ENCODE measurements at regions not wholly inside any gene's neighbourhood (a gene's known extent, or its start where the extent isn't known, plus 50 kb on each side); places are given as distances from the start of the nearest gene placed in this dataset.

DNA sequence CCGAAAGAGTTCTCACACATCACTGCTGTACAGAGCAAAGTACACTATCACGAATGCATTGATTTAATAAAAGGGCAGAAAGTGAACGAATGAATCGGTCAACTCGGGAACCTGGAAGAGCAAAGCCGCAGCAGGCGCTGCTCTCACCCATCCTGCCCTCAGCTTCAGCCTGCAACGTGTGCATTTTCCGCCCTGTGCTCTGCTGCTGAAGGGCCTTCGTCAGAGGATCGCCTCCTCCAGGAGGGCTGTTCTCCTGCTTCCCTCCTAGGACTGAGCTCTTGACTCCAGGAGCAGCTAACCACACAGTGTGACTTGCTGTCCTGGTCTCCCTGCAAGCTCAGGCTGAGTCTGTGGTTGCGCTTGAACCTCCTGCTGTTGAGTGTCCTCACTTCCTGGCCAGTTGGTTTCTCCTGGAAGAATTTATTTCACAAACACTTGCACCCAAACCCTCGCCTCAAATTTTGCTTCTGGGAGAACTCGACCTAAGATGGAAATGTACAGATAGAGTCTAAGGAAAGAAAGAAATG, 473.0 kb upstream of the KLF6 start:
- no peak for TF ChIP-seq CTCF (IDR thresholded peaks at IDR 0.05)
- Histone ChIP-seq H3K36me3 (ENCODE audit: control insufficient read depth, insufficient read depth, low read length) (no peaks in the 10 kb centered on the region), H3K27me3 (ENCODE audit: control insufficient read depth, insufficient read depth, low read length) (no peaks in the 10 kb centered on the region), H3K4me1 (ENCODE audit: control insufficient read depth, insufficient read depth, low read length) (no peaks in the 10 kb centered on the region), H3K9me3 (ENCODE audit: control insufficient read depth, insufficient read depth, low read length) (no peaks in the 10 kb centered on the region), H3K27ac (ENCODE audit: low read length) (no peak overlapping the region), H3K4me3 (ENCODE audit: low read length) (no peak overlapping the region)
- H3K36me3 Mint-ChIP-seq: no peaks in the 10 kb centered on the region
- no peaks in the 10 kb centered on the region for H3K4me1 Mint-ChIP-seq
- no peaks in the 10 kb centered on the region for H3K9me3 Mint-ChIP-seq
- DNase-seq (no peak), ATAC-seq (no peak)
- no peak overlapping the region for H3K27ac Mint-ChIP-seq
- intact Hi-C loops (cut with micrococcal nuclease): no loop called here
- WGBS (ENCODE audit: insufficient coverage): 90% methylated on average over 14 of the region's 14 CpGs
- H3K4me3 Mint-ChIP-seq: no peak overlapping the region
- H3K27me3 Mint-ChIP-seq (ENCODE audit: low read depth in 2 of 2): peaks cover 0 to 9% of the 10 kb centered on the region in 2 donors

DNA sequence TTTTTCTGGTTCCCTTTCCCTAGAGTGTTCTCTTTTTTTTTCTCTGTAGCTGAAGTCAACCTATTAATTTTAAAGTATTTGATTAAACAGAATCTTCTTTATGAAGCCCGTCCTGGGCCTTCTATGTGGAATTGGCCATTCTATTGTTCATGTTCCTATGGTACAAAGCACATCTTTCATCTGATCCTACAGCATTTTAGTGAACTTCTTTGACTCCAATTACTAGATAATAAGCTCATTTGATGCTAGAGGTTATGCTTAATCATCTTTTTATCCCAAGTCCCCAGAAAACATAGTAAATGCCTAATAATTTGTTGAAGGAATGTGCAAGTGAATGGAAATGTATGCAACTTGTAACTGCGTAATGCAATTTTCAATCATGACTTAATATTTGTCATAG, 472.0 kb upstream of the KLF6 start:
- WGBS (ENCODE audit: insufficient coverage): no CpG with 5 or more reads among the region's 2 CpGs
- H3K4me3 Mint-ChIP-seq: no peak overlapping the region
- TF ChIP-seq CTCF (IDR thresholded peaks at IDR 0.05): no peak
- H3K27ac Mint-ChIP-seq: no peak overlapping the region
- Histone ChIP-seq H3K27ac (ENCODE audit: low read length) (no peak overlapping the region), H3K36me3 (ENCODE audit: control insufficient read depth, insufficient read depth, low read length) (no peaks in the 10 kb centered on the region), H3K27me3 (ENCODE audit: control insufficient read depth, insufficient read depth, low read length) (no peaks in the 10 kb centered on the region), H3K4me1 (ENCODE audit: control insufficient read depth, insufficient read depth, low read length) (no peaks in the 10 kb centered on the region), H3K4me3 (ENCODE audit: low read length) (no peak overlapping the region), H3K9me3 (ENCODE audit: control insufficient read depth, insufficient read depth, low read length) (no peaks in the 10 kb centered on the region)
- ATAC-seq: no peak
- peaks cover 0 to 9% of the 10 kb centered on the region in 2 donors for H3K27me3 Mint-ChIP-seq (ENCODE audit: low read depth in 2 of 2)
- intact Hi-C loops (cut with micrococcal nuclease): no loop called here
- H3K36me3 Mint-ChIP-seq: no peaks in the 10 kb centered on the region
- DNase-seq: no peak
- H3K4me1 Mint-ChIP-seq: no peaks in the 10 kb centered on the region
- H3K9me3 Mint-ChIP-seq: no peaks in the 10 kb centered on the region

DNA sequence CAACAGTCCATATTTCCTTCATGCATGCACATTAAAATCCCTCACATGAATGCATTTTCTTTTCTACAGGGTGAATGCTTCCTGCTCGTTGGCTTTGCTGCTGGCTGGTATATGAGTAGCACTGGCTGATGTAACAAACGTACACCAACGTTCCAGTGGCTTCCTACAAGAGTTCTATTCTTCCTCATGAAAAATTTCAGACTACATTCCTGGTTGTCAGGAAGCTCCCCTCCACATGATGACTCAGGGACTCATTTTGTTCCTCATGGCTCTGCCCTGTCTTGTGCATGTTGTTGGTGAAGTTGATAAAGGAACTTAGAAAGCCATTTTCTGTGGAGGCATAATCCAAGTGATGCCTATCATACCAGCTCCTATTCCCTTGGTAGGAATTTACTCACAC, 470.7 kb upstream of the KLF6 start:
- WGBS (ENCODE audit: insufficient coverage): 77% methylated on average over 3 of the region's 3 CpGs
- Histone ChIP-seq H3K4me3 (ENCODE audit: low read length) (no peak overlapping the region), H3K4me1 (ENCODE audit: control insufficient read depth, insufficient read depth, low read length) (no peaks in the 10 kb centered on the region), H3K27ac (ENCODE audit: low read length) (no peak overlapping the region), H3K9me3 (ENCODE audit: control insufficient read depth, insufficient read depth, low read length) (no peaks in the 10 kb centered on the region), H3K36me3 (ENCODE audit: control insufficient read depth, insufficient read depth, low read length) (no peaks in the 10 kb centered on the region), H3K27me3 (ENCODE audit: control insufficient read depth, insufficient read depth, low read length) (no peaks in the 10 kb centered on the region)
- H3K9me3 Mint-ChIP-seq: no peaks in the 10 kb centered on the region
- ATAC-seq (no peak), DNase-seq (no peak)
- H3K4me1 Mint-ChIP-seq: no peaks in the 10 kb centered on the region
- H3K36me3 Mint-ChIP-seq: no peaks in the 10 kb centered on the region
- H3K27ac Mint-ChIP-seq: no peak overlapping the region
- intact Hi-C loops (cut with micrococcal nuclease): no loop called here
- no peak overlapping the region for H3K4me3 Mint-ChIP-seq
- peaks cover 9 to 11% of the 10 kb centered on the region in 2 donors for H3K27me3 Mint-ChIP-seq (ENCODE audit: low read depth in 2 of 2)
- TF ChIP-seq CTCF (IDR thresholded peaks at IDR 0.05): no peak

Measured in natural killer cell (primary cell).